Mesendoderm (in vitro differentiated cells): ENCODE measurements at regions not wholly inside any gene's neighbourhood (a gene's known extent, or its start where the extent isn't known, plus 50 kb on each side); places are given as distances from the start of the nearest gene placed in this dataset.

ENCODE experiments used
- DNase-seq: peaks from one replicate; pipeline ENCODE4 v3.0.0; 2013
- H2AK5ac ChIP-seq: 2 replicates; pipeline ENCODE4 v1.6.1; 2013; ENCODE audit warnings: low read length, inconsistent platforms
- H2BK120ac ChIP-seq: 2 replicates; pipeline ENCODE4 v1.6.1; 2013; ENCODE audit warnings: low read depth, mild to moderate bottlenecking, low read length, moderate library complexity, mixed read lengths
- H2BK15ac ChIP-seq: replicated peaks from 2 replicates; pipeline ENCODE4 v1.6.1; 2013; ENCODE audit warnings: low read depth, mild to moderate bottlenecking, moderate library complexity
- H2BK5ac ChIP-seq: 2 replicates; pipeline ENCODE4 v1.6.1; 2013; ENCODE audit warnings: low read length, inconsistent platforms
- H3K18ac ChIP-seq: 2 replicates; pipeline ENCODE4 v1.6.1; 2013; ENCODE audit warnings: mild to moderate bottlenecking, low read length, mixed read lengths
- H3K23ac ChIP-seq: one replicate; pipeline ENCODE4 v1.6.1; 2013; ENCODE audit warnings: low read length
- H3K27ac ChIP-seq: 2 replicates; pipeline ENCODE4 v1.5.1; 2013; ENCODE audit warnings: low read depth, mild to moderate bottlenecking, inconsistent platforms, low read length, moderate library complexity
- H3K27me3 ChIP-seq: 2 replicates; pipeline ENCODE4 v1.6.1; 2013; ENCODE audit warnings: low read length, control low read depth, mild to moderate bottlenecking, inconsistent platforms; ENCODE audit not compliant: insufficient read depth, poor library complexity
- H3K36me3 ChIP-seq: 2 replicates; pipeline ENCODE4 v1.6.1; 2013; ENCODE audit warnings: low read length, inconsistent platforms; ENCODE audit not compliant: control insufficient read depth, insufficient read depth
- H3K4ac ChIP-seq: one replicate; pipeline ENCODE4 v1.6.1; 2013; ENCODE audit warnings: low read depth, mild to moderate bottlenecking, low read length, moderate library complexity
- H3K4me1 ChIP-seq: 2 replicates; pipeline ENCODE4 v1.6.1; 2013; ENCODE audit warnings: low read depth, low read length, inconsistent platforms; ENCODE audit not compliant: control insufficient read depth
- H3K4me2 ChIP-seq: 2 replicates; pipeline ENCODE4 v1.6.1; 2013; ENCODE audit warnings: low read length
- H3K4me3 ChIP-seq: 2 replicates; pipeline ENCODE4 v1.5.1; 2013; ENCODE audit warnings: mild to moderate bottlenecking, low read length
- H3K56ac ChIP-seq: one replicate; pipeline ENCODE4 v1.6.1; 2013; ENCODE audit warnings: low read length
- H3K79me1 ChIP-seq: 2 replicates; pipeline ENCODE4 v1.6.1; 2013; ENCODE audit warnings: low read length, inconsistent platforms
- H3K79me2 ChIP-seq: 2 replicates; pipeline ENCODE4 v1.6.1; 2013; ENCODE audit warnings: mild to moderate bottlenecking, low read length; ENCODE audit not compliant: control insufficient read depth, insufficient read depth
- H3K9ac ChIP-seq: 2 replicates; pipeline ENCODE4 v1.6.1; 2013; ENCODE audit warnings: low read length, inconsistent platforms
- H4K5ac ChIP-seq: one replicate; pipeline ENCODE4 v1.6.1; 2013; ENCODE audit warnings: low read length
- H4K8ac ChIP-seq: one replicate; pipeline ENCODE4 v1.6.1; 2013; ENCODE audit warnings: low read depth, mild to moderate bottlenecking, control low read depth, low read length, moderate library complexity
- WGBS: extraction: QIAGEN DNeasy Blood & Tissue Kit; methylation state at CpG from one replicate; pipeline ENCODE4 v1.1.7; 2013; ENCODE audit warnings: low lambda C conversion rate, missing lambda C conversion rate; ENCODE audit not compliant: insufficient coverage; ENCODE audit errors: extremely low coverage; 5-methylcytosine and 5-hydroxymethylcytosine counted together

DNA sequence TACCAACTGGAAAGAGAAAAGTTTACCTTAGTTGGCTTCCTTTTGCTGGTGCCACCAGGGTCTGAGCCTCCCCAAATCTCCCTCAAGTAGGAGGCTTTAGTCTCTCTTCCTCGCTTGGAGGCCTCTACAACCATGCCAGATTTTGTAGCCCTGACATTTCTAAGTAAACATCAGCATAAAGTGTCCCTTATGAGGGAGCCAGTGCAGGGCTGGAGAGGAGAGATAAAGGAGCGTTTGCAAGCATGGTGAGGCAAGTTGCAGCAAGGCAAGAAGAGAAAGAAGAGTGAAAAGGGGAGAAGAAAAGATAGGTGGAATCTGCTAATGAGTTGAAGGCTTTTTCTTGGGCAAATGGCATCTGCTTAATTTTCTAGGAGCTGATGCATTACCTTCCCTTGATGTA lies 82.7 kb upstream of the FNDC3B start:
- DNase-seq, result no peak
- Histone ChIP-seq H2AK5ac (no peak overlapping the region), H3K4me1 (peaks cover 3% of the 10 kb centered on the region), H3K56ac (no peak overlapping the region), H2BK15ac (no peak overlapping the region), H3K27ac (no peak overlapping the region), H3K9ac (no peak overlapping the region), H3K23ac (no peak overlapping the region), H3K36me3 (no peaks in the 10 kb centered on the region), H3K18ac (no peak overlapping the region), H3K4me2 (no peak overlapping the region), H4K8ac (no peak overlapping the region), H4K5ac (no peak overlapping the region), H3K79me2 (no peaks in the 10 kb centered on the region), H3K4ac (no peak overlapping the region), H3K4me3 (no peak overlapping the region), H3K27me3 (no peaks in the 10 kb centered on the region), H2BK5ac (no peak overlapping the region), H3K79me1 (no peaks in the 10 kb centered on the region), H2BK120ac (no peak overlapping the region)
- WGBS, result no CpG with 5 or more reads among the region's 2 CpGs

DNA sequence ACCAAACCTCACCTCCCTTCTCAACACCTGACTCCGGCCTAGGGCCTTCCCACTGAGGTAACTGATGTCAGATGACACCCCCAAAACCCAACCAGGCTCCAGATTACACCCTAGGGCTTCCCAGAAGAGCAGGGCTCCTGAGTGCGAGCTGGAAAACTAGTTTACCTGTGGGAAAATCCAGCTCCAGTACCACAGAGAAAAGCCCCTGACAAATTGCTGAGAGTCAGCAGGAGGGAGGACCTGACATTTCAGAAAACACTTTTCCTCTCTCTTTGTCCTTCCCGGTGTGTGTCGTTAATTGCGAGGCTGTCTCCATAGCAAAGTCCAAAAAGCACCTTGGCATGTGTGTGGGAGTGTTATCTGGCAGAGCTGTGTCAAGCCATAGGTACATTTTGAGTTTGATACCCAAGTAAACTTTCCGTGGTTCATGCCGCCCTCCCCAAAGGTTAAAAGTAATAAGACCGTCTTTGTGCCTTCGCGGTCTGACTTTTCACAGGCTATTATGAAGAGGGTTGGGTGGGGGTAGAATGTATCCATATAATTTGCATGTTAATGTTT lies 79.8 kb upstream of the FNDC3B start:
- Histone ChIP-seq H2BK15ac (no peak overlapping the region), H3K4me3 (no peak overlapping the region), H3K27me3 (no peaks in the 10 kb centered on the region), H2AK5ac (no peak overlapping the region), H3K36me3 (no peaks in the 10 kb centered on the region), H3K4me2 (no peak overlapping the region), H4K5ac (no peak overlapping the region), H3K56ac (peak overlapping the region; percentile 59), H3K4ac (no peak overlapping the region), H3K18ac (peak overlapping the region; percentile 43), H2BK120ac (no peak overlapping the region), H3K4me1 (peaks cover 3% of the 10 kb centered on the region), H4K8ac (no peak overlapping the region), H3K23ac (no peak overlapping the region), H2BK5ac (no peak overlapping the region), H3K9ac (no peak overlapping the region), H3K79me2 (no peaks in the 10 kb centered on the region), H3K79me1 (no peaks in the 10 kb centered on the region), H3K27ac (no peak overlapping the region)
- peak; percentile 54 for DNase-seq
- WGBS, result no CpG with 5 or more reads among the region's 10 CpGs

DNA sequence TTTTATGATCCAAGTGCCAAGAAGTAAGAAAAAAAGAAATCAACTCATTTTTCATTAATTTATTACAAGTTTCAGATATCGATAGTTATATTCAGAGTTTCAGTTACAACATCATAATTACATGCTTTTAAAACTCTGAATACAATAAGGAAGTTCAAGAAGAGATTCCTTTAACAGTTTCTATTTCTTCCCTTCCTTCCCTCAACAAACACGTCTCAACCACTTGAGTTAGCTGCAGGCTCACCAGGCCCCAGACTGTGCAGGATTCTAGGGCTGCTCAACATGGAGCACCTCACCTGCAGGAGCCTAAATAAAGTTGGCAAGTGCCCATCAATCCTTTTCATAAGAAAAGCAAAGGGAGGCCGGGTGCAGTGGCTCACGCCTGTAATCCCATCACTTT lies 79.2 kb upstream of the FNDC3B start:
- H3K4me3 ChIP-seq, result no peak overlapping the region
- no peak overlapping the region for H4K8ac ChIP-seq
- H3K4ac ChIP-seq, result no peak overlapping the region
- H3K23ac ChIP-seq, result no peak overlapping the region
- H3K18ac ChIP-seq, result no peak overlapping the region
- H3K79me1 ChIP-seq, result no peaks in the 10 kb centered on the region
- no peak overlapping the region for H2BK15ac ChIP-seq
- H3K36me3 ChIP-seq, result no peaks in the 10 kb centered on the region
- H3K56ac ChIP-seq, result no peak overlapping the region
- H3K9ac ChIP-seq, result no peak overlapping the region
- H2BK5ac ChIP-seq, result no peak overlapping the region
- no peaks in the 10 kb centered on the region for H3K79me2 ChIP-seq
- H2BK120ac ChIP-seq, result no peak overlapping the region
- no peak overlapping the region for H3K27ac ChIP-seq
- no peak overlapping the region for H3K4me2 ChIP-seq
- H2AK5ac ChIP-seq, result no peak overlapping the region
- no peak overlapping the region for H4K5ac ChIP-seq
- H3K27me3 ChIP-seq, result no peaks in the 10 kb centered on the region
- WGBS, result no CpG with 5 or more reads among the region's 4 CpGs
- DNase-seq, result no peak
- H3K4me1 ChIP-seq, result peaks cover 3% of the 10 kb centered on the region

DNA sequence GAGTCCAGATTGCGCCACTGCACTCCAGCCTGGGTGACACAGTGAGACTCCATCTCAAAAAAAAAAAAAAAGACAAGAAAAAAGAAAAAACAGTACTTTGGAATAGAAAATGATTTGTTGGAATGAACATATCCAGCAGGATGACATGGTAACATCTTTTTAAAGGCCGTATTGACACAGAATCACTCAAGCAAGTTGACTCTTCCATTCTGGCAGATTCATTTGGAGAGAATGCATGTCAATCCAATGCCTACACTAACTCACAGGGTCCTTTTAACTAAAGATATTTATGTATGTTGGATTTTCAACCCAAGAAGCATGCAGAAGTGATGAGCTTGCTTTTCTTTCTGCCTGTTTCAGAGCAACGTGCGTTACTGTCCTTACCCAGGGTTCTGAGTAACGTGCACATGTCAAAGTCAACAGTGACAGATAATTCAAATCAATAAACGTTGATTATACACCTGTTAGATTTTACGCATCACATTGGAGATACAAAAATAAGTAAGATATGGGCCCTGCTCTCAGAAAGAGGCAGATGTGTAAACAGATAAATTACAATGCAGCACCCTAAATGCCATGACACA lies 77.1 kb upstream of the FNDC3B start:
- H2BK120ac ChIP-seq, result no peak overlapping the region
- no peak overlapping the region for H3K56ac ChIP-seq
- H2BK5ac ChIP-seq, result no peak overlapping the region
- WGBS, result no CpG with 5 or more reads among the region's 7 CpGs
- no peak overlapping the region for H3K4ac ChIP-seq
- H3K79me1 ChIP-seq, result no peaks in the 10 kb centered on the region
- no peak overlapping the region for H3K9ac ChIP-seq
- H3K27me3 ChIP-seq, result no peaks in the 10 kb centered on the region
- no peak overlapping the region for H3K27ac ChIP-seq
- no peak for DNase-seq
- H3K4me3 ChIP-seq, result no peak overlapping the region
- H4K8ac ChIP-seq, result no peak overlapping the region
- H3K79me2 ChIP-seq, result no peaks in the 10 kb centered on the region
- no peak overlapping the region for H3K23ac ChIP-seq
- no peak overlapping the region for H2BK15ac ChIP-seq
- no peak overlapping the region for H4K5ac ChIP-seq
- no peak overlapping the region for H3K4me2 ChIP-seq
- no peaks in the 10 kb centered on the region for H3K36me3 ChIP-seq
- no peak overlapping the region for H3K18ac ChIP-seq
- no peak overlapping the region for H2AK5ac ChIP-seq
- peaks cover 5% of the 10 kb centered on the region for H3K4me1 ChIP-seq

DNA sequence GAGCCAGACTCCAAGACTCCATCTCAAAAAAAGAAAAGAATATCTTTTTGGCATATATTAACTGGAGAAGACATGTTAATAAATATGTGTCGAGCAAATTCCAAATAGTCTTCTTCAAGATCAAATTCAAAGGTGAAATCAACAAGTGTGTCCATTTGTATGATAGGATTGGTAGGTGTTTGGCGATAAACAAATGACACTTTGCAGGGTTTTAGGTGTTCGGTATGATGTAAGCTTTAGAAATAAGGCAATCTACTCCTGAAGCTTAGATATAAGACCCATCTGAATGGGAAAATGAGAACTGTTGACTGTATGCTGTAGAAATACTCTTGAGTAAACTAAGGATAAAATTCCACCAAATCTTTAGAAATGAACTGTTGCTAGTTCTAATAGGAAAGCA lies 75.8 kb upstream of the FNDC3B start:
- H3K4me3 ChIP-seq, result no peak overlapping the region
- H3K27ac ChIP-seq, result no peak overlapping the region
- H4K5ac ChIP-seq, result no peak overlapping the region
- H3K23ac ChIP-seq, result no peak overlapping the region
- DNase-seq, result no peak
- H3K18ac ChIP-seq, result no peak overlapping the region
- H3K56ac ChIP-seq, result no peak overlapping the region
- no peak overlapping the region for H2BK5ac ChIP-seq
- peak overlapping the region; percentile 28 for H2BK15ac ChIP-seq
- H2AK5ac ChIP-seq, result no peak overlapping the region
- no peaks in the 10 kb centered on the region for H3K27me3 ChIP-seq
- H3K79me1 ChIP-seq, result no peaks in the 10 kb centered on the region
- no peaks in the 10 kb centered on the region for H3K36me3 ChIP-seq
- H4K8ac ChIP-seq, result no peak overlapping the region
- H3K4ac ChIP-seq, result no peak overlapping the region
- peaks cover 5% of the 10 kb centered on the region for H3K4me1 ChIP-seq
- H3K9ac ChIP-seq, result no peak overlapping the region
- H2BK120ac ChIP-seq, result no peak overlapping the region
- no peak overlapping the region for H3K4me2 ChIP-seq
- WGBS, result 100% methylated on average over 2 of the region's 3 CpGs
- H3K79me2 ChIP-seq, result no peaks in the 10 kb centered on the region
